Endothelial cell of umbilical vein (primary cell): ENCODE measurements at regions not wholly inside any gene's neighbourhood (a gene's known extent, or its start where the extent isn't known, plus 50 kb on each side); places are given as distances from the start of the nearest gene placed in this dataset.

ENCODE experiments used
- BruUV-seq: library from RNA; stranded (reverse); fragments of 400-500 nt; replicated peaks from 2 replicates; lab custom pipeline; 2021; lab: Mats Ljungman, UMichigan
- CTCF ChIA-PET: fragments of 300-600, 350-600 bp; sonication (Branson Sonifier 250); formaldehyde crosslinking; loops from one replicate; lab custom pipeline; 2021; ENCODE audit warnings: antibody characterized with exemption, inconsistent platforms; lab: Charles Lee
- POLR2A ChIA-PET: fragments of 300-600, 350-600 bp; sonication (Branson Sonifier 250); formaldehyde crosslinking; loops from one replicate; lab custom pipeline; 2021; ENCODE audit warnings: antibody characterized with exemption, inconsistent platforms; lab: Charles Lee
- DNase-seq: peaks from one replicate; pipeline ENCODE4 v3.0.0-alpha.2; 2011; ENCODE audit warnings: low read depth, low spot score
- FAIRE-seq: peaks from 2 replicates; lab custom pipeline; 2011; peaks lifted over from hg19 to GRCh38; lab: Jason Lieb, UNC
- H2AFZ ChIP-seq: 2 replicates; pipeline ENCODE4 v1.6.0; 2012; ENCODE audit warnings: low read depth, low read length, control low read depth, inconsistent platforms
- H3K27ac ChIP-seq: 2 replicates; pipeline ENCODE4 v1.5.1; 2011; ENCODE audit warnings: low read depth, mild to moderate bottlenecking, control low read depth, low read length, moderate library complexity; ENCODE audit not compliant: insufficient read depth
- H3K27me3 ChIP-seq, 2 experiments: 2 replicates each; pipeline versions ENCODE4 v1.6.0 to v1.6.1; 2011; ENCODE audit warnings: low read length in 2 of 2, mixed read lengths in 1 of 2; ENCODE audit not compliant: control insufficient read depth in 2 of 2, insufficient read depth in 2 of 2
- H3K36me3 ChIP-seq, 2 experiments: 2 replicates in 1 of 2; 3 replicates in 1 of 2; pipeline ENCODE4 v1.5.1; 2011; ENCODE audit warnings: low read length in 2 of 2, mild to moderate bottlenecking in 1 of 2, moderate library complexity in 1 of 2; ENCODE audit not compliant: control insufficient read depth in 2 of 2, insufficient read depth in 2 of 2; ENCODE audit errors: extremely low read depth in 1 of 2
- H3K4me1 ChIP-seq: 3 replicates; pipeline ENCODE4 v1.5.1; 2011; ENCODE audit warnings: mild to moderate bottlenecking, low read length; ENCODE audit not compliant: control insufficient read depth, insufficient read depth; ENCODE audit errors: extremely low read depth
- H3K4me2 ChIP-seq: 2 replicates; pipeline ENCODE4 v1.6.1; 2011; ENCODE audit warnings: low read length, control low read depth, mixed read lengths; ENCODE audit not compliant: insufficient read depth
- H3K4me3 ChIP-seq, 3 experiments: fragments of 200-600 bp in 1 of 3; sonication (generic), shearing (Covaris generic) in 1 of 3; replicated peaks in 1 of 3; 2 replicates each; pipeline ENCODE4 v1.5.1; 2011 to 2016; ENCODE audit warnings: control low read depth in 3 of 3, low read length in 3 of 3, mild to moderate bottlenecking in 2 of 3, inconsistent platforms in 1 of 3, low read depth in 1 of 3, moderate library complexity in 1 of 3; ENCODE audit not compliant: insufficient read depth in 1 of 3
- H3K79me2 ChIP-seq: 2 replicates; pipeline ENCODE4 v1.6.0; 2012; ENCODE audit warnings: low read length, inconsistent platforms; ENCODE audit not compliant: control insufficient read depth, insufficient read depth
- H3K9ac ChIP-seq: replicated peaks from 2 replicates; pipeline ENCODE3; 2011; ENCODE audit warnings: low read length, control low read depth; ENCODE audit not compliant: insufficient read depth; ENCODE audit errors: extremely low read depth
- H3K9me1 ChIP-seq: replicated peaks from 3 replicates; pipeline ENCODE4 v1.6.0; 2011; ENCODE audit warnings: mild to moderate bottlenecking, low read length; ENCODE audit not compliant: control insufficient read depth, insufficient read depth; ENCODE audit errors: extremely low read depth
- H3K9me3 ChIP-seq: replicated peaks from 2 replicates; pipeline ENCODE4 v1.5.1; 2012; ENCODE audit warnings: low read length, inconsistent platforms; ENCODE audit not compliant: control insufficient read depth, insufficient read depth
- H4K20me1 ChIP-seq: replicated peaks from 2 replicates; pipeline ENCODE3; 2011; ENCODE audit warnings: mild to moderate bottlenecking, low read length; ENCODE audit not compliant: control insufficient read depth, insufficient read depth; ENCODE audit errors: extremely low read depth
- EZH2 ChIP-seq: IDR thresholded peaks from 2 replicates; pipeline ENCODE4 v1.6.1; 2012; ENCODE audit warnings: borderline replicate concordance, low read depth, mild to moderate bottlenecking, moderate library complexity, low read length, inconsistent platforms; ENCODE audit not compliant: severe bottlenecking
- FOS ChIP-seq: IDR thresholded peaks from 2 replicates; pipeline ENCODE4 v1.6.1; 2011; ENCODE audit warnings: mild to moderate bottlenecking, low read length, moderate library complexity, borderline replicate concordance; ENCODE audit not compliant: insufficient read depth
- GATA2 ChIP-seq: IDR thresholded peaks from 2 replicates; pipeline ENCODE4 v1.7.0; 2011; ENCODE audit warnings: low read depth, mild to moderate bottlenecking, moderate library complexity, mixed read lengths, low read length; ENCODE audit not compliant: insufficient read length, insufficient read depth
- JUN ChIP-seq: IDR thresholded peaks from 2 replicates; pipeline ENCODE4 v1.6.1; 2011; ENCODE audit warnings: borderline replicate concordance, low read depth; ENCODE audit not compliant: insufficient read length, insufficient read depth
- MAX ChIP-seq: IDR thresholded peaks from 2 replicates; pipeline ENCODE4 v1.6.1; 2011; ENCODE audit not compliant: insufficient read depth, insufficient read length
- MYC ChIP-seq: IDR thresholded peaks from one replicate; pipeline ENCODE4 v1.6.1; 2011; ENCODE audit warnings: mild to moderate bottlenecking, low read depth, low read length
- POLR2A ChIP-seq: IDR thresholded peaks from 2 replicates; pipeline ENCODE4 v1.6.1; 2012; ENCODE audit warnings: low read depth, mild to moderate bottlenecking, control low read depth, low read length
- POLR2AphosphoS5 ChIP-seq: IDR thresholded peaks from 2 replicates; pipeline ENCODE4 v1.6.1; 2012; ENCODE audit warnings: low read depth, mild to moderate bottlenecking, control low read depth, low read length, moderate library complexity; ENCODE audit not compliant: insufficient read depth
- dilution Hi-C: fragments of 300-500 bp; cut with MboI; formaldehyde crosslinking; loops from one replicate; pipeline ENCODE4 v1.15.0; 2019; ENCODE audit warnings: low sequenced_read_pairs; ENCODE audit not compliant: extremely low pct_ligation_motif_present
- intact Hi-C: fragments of 100-400 bp; cut with micrococcal nuclease; formaldehyde crosslinking; loops from one replicate; pipeline ENCODE4 v1.10.0; 2022
- TF ChIP-seq, protein P1 (sequence below), 2 donors: IDR thresholded peaks; 1 replicate in 1 of 2; 2 replicates in 1 of 2; pipeline ENCODE4 v1.5.1; 2011; ENCODE audit warnings: low read length in 2 of 2, mild to moderate bottlenecking in 2 of 2, moderate library complexity in 2 of 2, control low read depth in 1 of 2, inconsistent platforms in 1 of 2, low read depth in 1 of 2; ENCODE audit not compliant: insufficient read depth in 1 of 2; ENCODE audit errors: extremely low read depth in 1 of 2

GRCh38 chr12:105476616-105477015 lies 146.1 kb downstream of the C12orf75 start:
- ChIA-PET CTCF (no interaction called here), POLR2A (no interaction called here)
- dilution Hi-C loops: no loop called here
- no peaks in the 10 kb centered on the region for H3K9me1 ChIP-seq
- no peaks in the 10 kb centered on the region for H3K36me3 ChIP-seq
- no peak for DNase-seq
- H4K20me1 ChIP-seq: no peaks in the 10 kb centered on the region
- no peak overlapping the region for H2AFZ ChIP-seq
- no TSS peak for BruUV-seq
- H3K9me3 ChIP-seq: no peaks in the 10 kb centered on the region
- TF ChIP-seq FOS (no peak), POLR2A (no peak), POLR2AphosphoS5 (no peak), JUN (no peak), GATA2 (no peak), EZH2 (no peak), MYC (no peak), MAX (no peak)
- TF ChIP-seq, protein P1, sequence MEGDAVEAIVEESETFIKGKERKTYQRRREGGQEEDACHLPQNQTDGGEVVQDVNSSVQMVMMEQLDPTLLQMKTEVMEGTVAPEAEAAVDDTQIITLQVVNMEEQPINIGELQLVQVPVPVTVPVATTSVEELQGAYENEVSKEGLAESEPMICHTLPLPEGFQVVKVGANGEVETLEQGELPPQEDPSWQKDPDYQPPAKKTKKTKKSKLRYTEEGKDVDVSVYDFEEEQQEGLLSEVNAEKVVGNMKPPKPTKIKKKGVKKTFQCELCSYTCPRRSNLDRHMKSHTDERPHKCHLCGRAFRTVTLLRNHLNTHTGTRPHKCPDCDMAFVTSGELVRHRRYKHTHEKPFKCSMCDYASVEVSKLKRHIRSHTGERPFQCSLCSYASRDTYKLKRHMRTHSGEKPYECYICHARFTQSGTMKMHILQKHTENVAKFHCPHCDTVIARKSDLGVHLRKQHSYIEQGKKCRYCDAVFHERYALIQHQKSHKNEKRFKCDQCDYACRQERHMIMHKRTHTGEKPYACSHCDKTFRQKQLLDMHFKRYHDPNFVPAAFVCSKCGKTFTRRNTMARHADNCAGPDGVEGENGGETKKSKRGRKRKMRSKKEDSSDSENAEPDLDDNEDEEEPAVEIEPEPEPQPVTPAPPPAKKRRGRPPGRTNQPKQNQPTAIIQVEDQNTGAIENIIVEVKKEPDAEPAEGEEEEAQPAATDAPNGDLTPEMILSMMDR (IDR thresholded peaks at IDR 0.05; ENCODE audit: extremely low read depth in 1 of 2, insufficient read depth in 1 of 2, low read depth in 1 of 2, low read length in 2 of 2): no peak
- H3K4me3 ChIP-seq: no peak overlapping the region
- peaks cover 91% of the 10 kb centered on the region for H3K79me2 ChIP-seq
- FAIRE-seq: no peak
- H3K4me2 ChIP-seq: peak overlapping the region; percentile 21
- peaks cover 73% of the 10 kb centered on the region for H3K4me1 ChIP-seq
- intact Hi-C loops: no loop called here
- H3K9ac ChIP-seq: no peak overlapping the region
- no peaks in the 10 kb centered on the region for H3K27me3 ChIP-seq
- no peak overlapping the region for H3K27ac ChIP-seq
